IMR-90 (cell line): ENCODE measurements at regions not wholly inside any gene's neighbourhood (a gene's known extent, or its start where the extent isn't known, plus 50 kb on each side); places are given as distances from the start of the nearest gene placed in this dataset.

Source experiments
- ATAC-seq: fragments of 200-7000 bp; cut with Tn5 transposase; 2 replicates; pipeline ENCODE4 v1.9.1; 2020; ENCODE audit warnings: low read depth, mild to moderate bottlenecking, moderate library complexity
- BruUV-seq: library from RNA; stranded (reverse); fragments of 400-500 nt; replicated peaks from 2 replicates; lab custom pipeline; 2021; lab: Mats Ljungman, UMichigan
- CTCF ChIA-PET: fragments of 300-600 bp; formaldehyde crosslinking; extraction: SDS; loops from one replicate; lab custom pipeline; 2021; ENCODE audit warnings: antibody characterized with exemption; lab: Yijun Ruan, JAX
- POLR2A ChIA-PET: fragments of 300-600 bp; sonication (Branson Sonifier 250); formaldehyde crosslinking; loops from one replicate; lab custom pipeline; 2022; ENCODE audit warnings: antibody characterized with exemption; ENCODE audit not compliant: unreplicated experiment; lab: Charles Lee
- DNase-seq: peaks from one replicate; pipeline ENCODE4 v3.0.0; 2013
- H2AFZ ChIP-seq: replicated peaks from 2 replicates; pipeline ENCODE3; 2013; ENCODE audit warnings: low read length, mild to moderate bottlenecking; ENCODE audit not compliant: poor library complexity
- H2AK5ac ChIP-seq: 2 replicates; pipeline ENCODE4 v1.6.1; 2013; ENCODE audit warnings: low read depth, low read length, inconsistent platforms
- H2AK9ac ChIP-seq: replicated peaks from 2 replicates; pipeline ENCODE3; 2013; ENCODE audit warnings: mild to moderate bottlenecking, low read depth, low read length, moderate library complexity; ENCODE audit not compliant: poor library complexity
- H2BK120ac ChIP-seq: 2 replicates; pipeline ENCODE4 v1.6.1; 2013; ENCODE audit warnings: low read depth, low read length, inconsistent platforms
- H2BK15ac ChIP-seq: 3 replicates; pipeline ENCODE4 v1.6.1; 2013; ENCODE audit warnings: low read depth, low read length, inconsistent platforms
- H2BK20ac ChIP-seq: 2 replicates; pipeline ENCODE4 v1.6.1; 2013; ENCODE audit warnings: low read depth, mild to moderate bottlenecking, inconsistent platforms, low read length, moderate library complexity
- H2BK5ac ChIP-seq: 2 replicates; pipeline ENCODE4 v1.6.1; 2013; ENCODE audit warnings: mild to moderate bottlenecking, low read depth, low read length, inconsistent platforms; ENCODE audit not compliant: poor library complexity, severe bottlenecking
- H3K14ac ChIP-seq: replicated peaks from 2 replicates; pipeline ENCODE4 v1.6.1; 2013; ENCODE audit warnings: low read depth, low read length, inconsistent platforms
- H3K18ac ChIP-seq: 2 replicates; pipeline ENCODE4 v1.6.1; 2013; ENCODE audit warnings: low read depth, low read length, control low read depth
- H3K23ac ChIP-seq: 2 replicates; pipeline ENCODE4 v1.6.1; 2013; ENCODE audit warnings: low read depth, low read length, inconsistent platforms
- H3K27ac ChIP-seq: 2 replicates; pipeline ENCODE4 v1.5.1; 2013; ENCODE audit warnings: mild to moderate bottlenecking, control low read depth, low read length; ENCODE audit not compliant: insufficient read depth
- H3K27me3 ChIP-seq: 2 replicates; pipeline ENCODE4 v1.6.1; 2013; ENCODE audit warnings: low read length; ENCODE audit not compliant: control insufficient read depth, insufficient read depth
- H3K36me3 ChIP-seq: 2 replicates; pipeline ENCODE4 v1.6.1; 2013; ENCODE audit warnings: low read length, mixed read lengths; ENCODE audit not compliant: control insufficient read depth, insufficient read depth
- H3K4ac ChIP-seq: 2 replicates; pipeline ENCODE4 v1.6.1; 2013; ENCODE audit warnings: low read depth, low read length, inconsistent platforms
- H3K4me1 ChIP-seq: 2 replicates; pipeline ENCODE4 v1.6.1; 2013; ENCODE audit warnings: low read length, mixed read lengths; ENCODE audit not compliant: control insufficient read depth, insufficient read depth
- H3K4me2 ChIP-seq: 2 replicates; pipeline ENCODE4 v1.6.1; 2013; ENCODE audit warnings: low read depth, mild to moderate bottlenecking, control low read depth, low read length, moderate library complexity
- H3K4me3 ChIP-seq: 2 replicates; pipeline ENCODE4 v1.5.1; 2013; ENCODE audit warnings: low read depth, mild to moderate bottlenecking, control low read depth, low read length, moderate library complexity; ENCODE audit not compliant: insufficient read depth
- H3K56ac ChIP-seq: 2 replicates; pipeline ENCODE4 v1.6.1; 2013; ENCODE audit warnings: low read length, inconsistent platforms; ENCODE audit not compliant: insufficient read depth; ENCODE audit errors: extremely low read depth
- H3K79me1 ChIP-seq, 2 experiments: 2 replicates each; pipeline ENCODE4 v1.6.1; 2013; ENCODE audit warnings: low read length in 2 of 2, inconsistent platforms in 1 of 2, low read depth in 1 of 2
- H3K9ac ChIP-seq: 2 replicates; pipeline ENCODE4 v1.6.1; 2013; ENCODE audit warnings: low read depth, low read length, control low read depth
- H3K9me1 ChIP-seq: 2 replicates; pipeline ENCODE4 v1.6.1; 2013; ENCODE audit warnings: low read length, inconsistent platforms; ENCODE audit not compliant: insufficient read depth
- H3K9me3 ChIP-seq: 2 replicates; pipeline ENCODE4 v1.6.1; 2013; ENCODE audit warnings: low read length; ENCODE audit not compliant: control insufficient read depth, insufficient read depth
- H4K20me1 ChIP-seq: 2 replicates; pipeline ENCODE4 v1.6.1; 2013; ENCODE audit warnings: low read length, inconsistent platforms; ENCODE audit not compliant: insufficient read depth
- H4K5ac ChIP-seq: 2 replicates; pipeline ENCODE4 v1.6.1; 2013; ENCODE audit warnings: mild to moderate bottlenecking, low read depth, low read length, control low read depth
- H4K8ac ChIP-seq, 2 experiments: 2 replicates each; pipeline ENCODE4 v1.6.1; 2013; ENCODE audit warnings: low read depth in 2 of 2, low read length in 2 of 2, control low read depth in 1 of 2, inconsistent platforms in 1 of 2
- H4K91ac ChIP-seq: 2 replicates; pipeline ENCODE4 v1.6.1; 2013; ENCODE audit warnings: low read depth, low read length, inconsistent platforms; ENCODE audit not compliant: insufficient read depth
- RCOR1 ChIP-seq: IDR thresholded peaks from 2 replicates; pipeline ENCODE4 v1.6.1; 2012; ENCODE audit warnings: mild to moderate bottlenecking, low read length, improper control_type of control experiment; ENCODE audit not compliant: insufficient replicate concordance
- USF2 ChIP-seq: fragments of 150-350 bp; IDR thresholded peaks from 2 replicates; pipeline ENCODE4 v1.6.1; 2017; ENCODE audit warnings: mild to moderate bottlenecking, antibody characterized with exemption, low read length, low read depth
- WGBS, 2 experiments: methylation state at CpG; one replicate each; pipeline versions ENCODE4 v1.1.5 to v1.1.7; 2013; ENCODE audit warnings: missing lambda C conversion rate in 2 of 2; ENCODE audit not compliant: insufficient read length in 1 of 2; ENCODE audit errors: extremely low coverage in 2 of 2; 5-methylcytosine and 5-hydroxymethylcytosine counted together
- dilution Hi-C: fragments of 300-500 bp; cut with HindIII; formaldehyde crosslinking; loops from one replicate; pipeline ENCODE4 v1.14.3; 2018; ENCODE audit warnings: low sequenced_read_pairs; ENCODE audit not compliant: unreplicated experiment
- in situ Hi-C: fragments of 300-500 bp; cut with MboI; formaldehyde crosslinking; loops from 3 replicates; pipeline ENCODE4 v1.14.3; 2019; ENCODE audit warnings: low sequenced_read_pairs, inconsistent platforms, mixed read lengths
- intact Hi-C: fragments of 100-400 bp; cut with micrococcal nuclease; formaldehyde crosslinking; loops from 2 replicates; pipeline ENCODE4 v1.10.0; 2022

DNA sequence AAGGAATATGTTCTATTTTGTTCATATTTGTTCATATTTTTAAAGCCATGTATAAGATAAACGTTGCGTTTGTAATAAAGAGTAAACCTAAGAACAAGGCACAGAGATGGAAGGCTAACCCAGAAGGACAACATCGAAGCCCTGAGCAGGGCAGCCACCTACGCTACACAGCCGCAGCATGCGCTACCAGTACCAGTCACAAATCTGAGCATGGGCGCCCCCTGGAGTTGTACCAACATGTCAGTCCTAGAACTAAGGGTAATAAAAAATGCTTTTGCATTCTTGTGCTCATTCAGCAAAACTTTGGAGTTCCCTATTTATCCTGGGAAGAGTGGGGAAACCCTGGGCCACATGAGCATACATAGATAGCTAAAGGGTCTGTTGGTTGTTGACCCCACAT is 70.6 kb downstream of the PLEKHG1 start:
- no peak overlapping the region for H3K27ac ChIP-seq
- H2AK5ac ChIP-seq, result no peak overlapping the region
- POLR2A ChIA-PET, result no interaction called here
- DNase-seq (no peak), ATAC-seq (no peak)
- BruUV-seq, result no TSS peak
- no peak overlapping the region for H2AFZ ChIP-seq
- no peaks in the 10 kb centered on the region for H4K20me1 ChIP-seq
- WGBS, 2 experiments, result 67% methylated on average over 1 of the region's 7 CpGs; no CpG with 5 or more reads in 1 of the 2 experiments
- H4K5ac ChIP-seq, result no peak overlapping the region
- H3K9me3 ChIP-seq, result no peaks in the 10 kb centered on the region
- no peak overlapping the region for H3K4me3 ChIP-seq
- H2BK5ac ChIP-seq, result no peak overlapping the region
- TF ChIP-seq USF2 (no peak), RCOR1 (no peak)
- intact Hi-C loops, result no loop called here
- no peak overlapping the region for H4K8ac ChIP-seq
- H2BK15ac ChIP-seq, result no peak overlapping the region
- H3K4me1 ChIP-seq, result peaks cover 2% of the 10 kb centered on the region; the same call in 1 of the 2 replicates
- H2BK20ac ChIP-seq, result no peak overlapping the region
- no peak overlapping the region for H3K23ac ChIP-seq
- H3K14ac ChIP-seq, result no peak overlapping the region
- no peak overlapping the region for H3K4ac ChIP-seq
- no peak overlapping the region for H3K18ac ChIP-seq
- no peaks in the 10 kb centered on the region for H3K27me3 ChIP-seq
- no peak overlapping the region for H3K9ac ChIP-seq
- no peak overlapping the region for H2BK120ac ChIP-seq
- no peaks in the 10 kb centered on the region for H3K9me1 ChIP-seq
- H2AK9ac ChIP-seq, result no peak overlapping the region
- in situ Hi-C loops, result no loop called here
- H3K4me2 ChIP-seq, result no peak overlapping the region
- dilution Hi-C loops, result no loop called here
- CTCF ChIA-PET, result no interaction called here
- no peaks in the 10 kb centered on the region for H3K36me3 ChIP-seq
- no peak overlapping the region for H3K56ac ChIP-seq
- H4K91ac ChIP-seq, result no peak overlapping the region
- no peaks in the 10 kb centered on the region for H3K79me1 ChIP-seq
